GM18858 (cell line): ENCODE measurements at regions not wholly inside any gene's neighbourhood (a gene's known extent, or its start where the extent isn't known, plus 50 kb on each side); places are given as distances from the start of the nearest gene placed in this dataset.

Experiments used
- ATAC-seq: cut with Tn5 transposase; IDR thresholded peaks from one replicate; pipeline ENCODE4 v1.9.1; 2021; ENCODE audit not compliant: unreplicated experiment

DNA sequence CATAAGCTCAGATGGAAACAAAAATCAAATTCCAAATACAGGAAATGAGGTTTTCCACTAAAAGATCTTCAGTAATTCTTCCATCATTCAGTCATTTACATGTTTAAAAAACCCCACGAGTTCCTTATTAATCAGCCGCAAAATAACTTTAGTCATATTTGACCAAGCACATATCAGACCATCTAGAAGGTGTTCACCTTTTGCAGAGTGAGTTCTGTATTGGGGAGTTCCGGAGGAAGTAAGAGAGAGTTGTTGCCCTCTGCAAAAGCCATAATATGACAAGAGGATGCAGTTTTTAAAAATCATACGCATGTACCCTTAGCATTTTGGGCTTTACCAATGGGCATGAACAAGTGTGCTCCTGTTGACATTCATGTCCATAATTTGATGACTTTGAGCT, 61.6 kb downstream of the CCR1 start:
- ATAC-seq, result no peak

DNA sequence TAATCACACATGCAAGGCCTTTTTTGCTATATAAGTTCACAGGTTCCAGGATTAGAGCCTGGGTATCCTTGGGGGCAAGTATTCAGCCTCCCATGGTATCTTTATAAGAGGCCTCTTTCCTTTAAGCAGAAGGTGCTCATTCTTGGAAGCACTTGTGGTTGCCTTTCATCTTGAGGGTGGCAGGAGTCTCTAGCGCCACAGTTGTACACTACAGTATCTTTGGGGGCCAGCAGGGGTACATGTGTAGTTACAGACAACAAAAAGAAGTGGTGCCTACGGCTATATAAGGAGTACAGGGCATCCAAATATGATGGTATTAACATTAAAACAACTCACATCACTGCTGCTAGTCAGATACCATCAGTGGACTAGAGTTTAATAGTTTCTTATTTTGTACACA, 62.1 kb downstream of the CCR1 start:
- no peak for ATAC-seq

DNA sequence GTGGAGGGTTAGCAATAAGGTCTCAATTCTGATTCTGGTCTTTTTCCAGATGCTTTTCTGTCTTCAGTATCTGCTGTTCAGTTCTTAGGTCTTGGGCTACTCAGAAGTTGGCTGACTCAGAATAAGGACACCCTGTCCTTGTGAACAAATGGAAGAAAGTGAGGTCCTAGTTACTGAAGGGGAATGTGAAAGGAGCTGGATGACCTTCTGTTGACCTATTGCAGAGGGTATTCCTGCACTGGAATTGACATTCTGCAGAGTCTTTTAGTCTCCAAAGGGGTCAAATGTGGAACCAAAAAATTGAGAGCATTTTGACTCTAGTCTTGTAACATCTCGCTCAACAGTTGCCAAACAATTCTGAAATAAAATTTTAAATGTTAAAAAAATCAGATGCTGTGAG, 63.0 kb downstream of the CCR1 start:
- no peak for ATAC-seq

- ATAC-seq, result no peak
Observed at GRCh38 chr3:46143951-46144473, 64.1 kb downstream of the CCR1 start.

DNA sequence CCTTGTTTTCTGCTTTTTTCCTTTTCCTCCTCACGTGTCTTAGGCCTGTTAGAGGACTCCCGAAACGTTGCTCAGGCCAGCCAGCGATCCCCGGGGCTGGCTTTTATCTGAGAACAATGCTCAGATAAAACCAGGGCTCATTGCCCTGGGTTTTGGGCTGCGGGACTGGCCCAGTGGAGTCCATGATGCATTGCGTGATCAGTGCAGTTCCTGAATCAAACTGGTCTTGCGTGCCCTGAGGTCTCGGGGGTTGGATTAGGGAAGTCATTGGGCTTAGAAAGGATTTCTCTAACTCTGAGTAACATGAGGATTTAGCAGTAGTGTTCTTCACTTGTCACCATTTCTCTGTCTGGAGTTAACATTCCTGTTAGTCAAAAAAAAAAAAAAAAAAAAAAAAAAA, 66.3 kb downstream of the CCR1 start:
- ATAC-seq, result no peak

- no peak for ATAC-seq
Observed at GRCh38 chr3:46138581-46138980, 69.5 kb downstream of the CCR1 start.

DNA sequence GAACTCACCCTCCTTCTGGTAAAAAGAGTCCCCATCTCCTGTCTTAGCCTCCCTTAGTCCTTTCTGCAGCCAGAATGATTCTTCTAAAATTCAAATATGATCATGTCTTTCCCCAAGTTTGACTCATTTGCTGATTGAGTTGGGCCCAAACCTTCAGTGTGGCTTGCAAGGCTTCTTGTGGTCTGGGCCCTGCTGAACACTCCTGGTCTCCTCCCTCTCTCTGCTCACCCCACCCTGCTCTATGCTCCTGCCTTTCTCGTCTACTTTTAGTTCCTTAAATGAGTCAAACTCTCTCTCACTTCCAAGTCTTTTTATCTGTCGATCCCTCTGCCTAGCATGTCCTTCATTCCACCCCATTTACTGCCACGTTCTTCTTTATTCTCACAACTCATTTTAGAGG, 72.6 kb downstream of the CCR1 start:
- no peak for ATAC-seq

DNA sequence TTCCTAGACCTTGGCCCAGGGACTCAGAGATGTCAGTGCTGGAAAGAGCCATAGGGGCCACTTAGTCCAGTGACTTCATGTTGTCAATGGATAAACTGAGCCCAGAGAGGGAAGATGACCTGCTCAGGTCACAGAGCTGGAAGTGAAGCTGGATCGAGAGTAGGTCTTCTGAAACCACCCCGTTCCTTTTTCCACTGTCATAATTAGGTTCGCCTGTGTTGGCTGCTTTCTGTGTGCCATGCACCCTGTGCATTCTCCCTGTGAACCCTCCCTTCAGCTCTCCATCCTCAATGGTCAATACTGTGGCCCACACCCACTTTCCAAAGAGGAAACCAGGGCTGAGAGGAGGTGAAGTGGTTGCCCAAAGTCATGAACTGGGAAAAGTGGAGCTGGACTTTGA, 74.8 kb downstream of the CCR1 start:
- no peak for ATAC-seq

DNA sequence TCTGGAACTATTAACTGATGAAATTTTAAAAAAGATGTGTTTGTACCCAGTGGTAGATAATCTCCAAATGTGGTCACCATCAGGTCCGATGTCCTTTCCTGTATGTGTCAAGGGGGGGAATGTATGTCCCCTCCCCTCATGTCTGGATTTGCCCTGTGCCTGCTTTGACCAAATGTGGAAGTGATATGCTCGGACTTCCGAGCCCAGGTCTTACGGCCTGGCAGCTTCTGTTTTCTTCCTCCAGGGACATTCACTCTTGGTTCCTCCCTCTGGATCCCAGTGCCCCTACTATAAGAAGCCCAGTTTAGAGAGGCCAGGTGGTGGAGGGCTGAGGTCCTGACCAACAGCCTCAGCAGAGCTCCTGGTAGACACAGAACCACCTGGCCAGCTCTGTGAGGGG, 75.5 kb downstream of the CCR1 start:
- no peak for ATAC-seq

- no peak for ATAC-seq
Observed at GRCh38 chr3:46131884-46132450, 76.1 kb downstream of the CCR1 start.

DNA sequence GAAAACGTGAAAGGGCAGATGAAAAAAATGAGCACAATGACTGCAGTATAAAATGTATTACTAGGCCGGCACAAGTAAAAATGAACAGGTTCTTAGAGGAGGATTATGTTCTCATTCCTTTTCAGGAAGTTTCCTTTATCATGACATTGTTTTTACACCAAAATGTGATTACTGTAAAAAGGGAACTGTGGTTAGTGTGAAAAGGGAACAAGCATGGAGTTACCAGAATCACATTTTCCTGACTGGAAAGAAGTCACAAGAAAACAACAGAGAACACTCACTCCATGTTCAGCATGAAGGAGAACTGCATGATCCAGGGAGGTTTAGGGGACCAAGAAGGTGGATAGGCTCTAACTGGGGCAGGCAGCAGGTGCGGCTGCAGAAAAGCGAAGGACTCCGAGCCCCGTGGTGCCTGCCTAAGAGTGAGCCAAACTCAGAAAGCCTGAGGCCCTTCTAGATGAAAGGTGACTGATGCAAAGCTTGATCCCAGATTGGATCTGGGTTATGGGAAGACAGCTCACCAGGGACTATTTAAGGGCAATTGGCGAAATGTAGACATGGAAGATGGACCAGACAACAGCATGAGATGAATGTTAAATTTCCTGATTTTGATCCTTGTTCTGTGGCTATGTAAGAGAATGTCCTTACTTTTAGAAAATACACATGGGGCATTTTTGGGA, 77.3 kb downstream of the CCR1 start:
- no peak for ATAC-seq

DNA sequence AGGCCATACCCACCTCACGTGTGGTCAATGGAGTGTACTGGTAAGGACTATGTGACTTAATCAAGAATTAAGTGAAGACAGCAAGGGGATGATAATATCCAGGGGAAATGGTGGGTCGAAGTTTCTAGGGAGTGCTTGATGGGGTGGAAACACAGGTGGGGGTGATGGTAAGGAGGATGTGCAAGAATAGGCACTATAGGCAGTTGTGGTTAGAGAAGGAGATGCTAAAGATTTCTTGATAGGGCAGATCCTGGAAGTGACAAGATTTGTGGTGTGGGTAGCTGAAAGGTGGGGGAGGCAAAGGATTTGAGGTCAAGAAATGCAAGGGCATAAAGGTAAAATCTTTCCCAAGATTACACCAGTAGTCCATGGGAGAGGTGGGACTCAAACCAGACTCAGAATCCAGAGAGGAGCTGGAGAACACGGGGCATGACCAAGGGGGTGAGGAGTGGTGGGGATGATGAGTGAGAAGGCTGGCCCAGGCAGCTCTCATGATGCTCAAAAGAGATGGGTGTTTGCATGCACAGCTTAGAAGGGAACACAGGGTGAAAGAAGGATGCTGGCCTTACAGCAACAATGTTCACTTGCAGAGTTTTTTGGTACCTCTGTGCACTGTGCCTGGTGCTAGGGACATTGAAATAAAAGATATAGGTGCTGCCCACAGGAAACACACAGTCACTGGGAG, 78.4 kb downstream of the CCR1 start:
- no peak for ATAC-seq

GRCh38 chr3:46127503-46127902, 80.6 kb downstream of the CCR1 start:
- ATAC-seq, result no peak

GRCh38 chr3:46124216-46125177, 83.6 kb downstream of the CCR1 start:
- no peak for ATAC-seq

DNA sequence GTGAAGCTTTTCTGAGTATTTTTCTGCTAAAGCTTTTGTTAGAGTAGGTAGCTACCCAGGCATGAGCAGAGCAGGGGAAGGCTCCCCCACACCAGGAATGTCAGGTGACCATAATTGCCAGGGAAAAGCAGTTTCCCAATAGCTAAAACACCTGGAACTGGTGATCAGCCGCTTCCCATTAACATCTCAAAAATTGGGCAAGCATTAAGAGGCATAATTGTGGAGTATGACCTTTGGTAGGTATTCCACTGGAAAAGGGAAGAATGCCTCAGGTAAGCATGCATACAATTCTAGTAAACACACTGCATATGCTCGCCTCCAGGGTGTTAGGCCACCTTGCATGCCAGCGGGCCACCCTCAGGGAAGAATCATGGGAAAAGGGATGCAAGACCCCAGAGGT, 84.5 kb downstream of the CCR1 start:
- no peak for ATAC-seq

DNA sequence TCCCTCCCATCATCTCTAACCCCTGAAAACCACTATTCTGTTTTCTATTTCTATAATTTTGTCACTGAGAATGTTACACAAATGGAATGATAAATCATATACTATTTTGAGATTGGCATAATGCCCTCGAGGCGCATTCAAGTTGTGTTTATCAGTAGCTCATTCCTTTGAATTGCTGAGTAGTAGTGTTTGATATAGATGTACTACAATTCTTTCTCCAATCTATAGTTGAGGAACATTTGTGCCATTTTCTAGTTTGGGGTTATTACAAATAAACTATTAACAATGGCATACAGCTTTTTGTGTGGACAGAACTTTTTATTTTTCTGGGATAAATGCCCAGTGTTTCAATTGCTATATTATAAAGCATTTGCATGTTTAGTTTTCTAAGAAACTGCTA, 86.0 kb downstream of the CCR1 start:
- no peak for ATAC-seq

GRCh38 chr3:46120983-46121382, 87.1 kb downstream of the CCR1 start:
- no peak for ATAC-seq

- no peak for ATAC-seq
Observed at GRCh38 chr3:46119709-46120498, 88.2 kb downstream of the CCR1 start.

GRCh38 chr3:46119253-46119652, 88.9 kb downstream of the CCR1 start:
- ATAC-seq, result no peak

- ATAC-seq, result no peak
Observed at GRCh38 chr3:46116996-46117395, 89.7 kb upstream of the XCR1 start.
